T-helper 2 cell (primary cell): ENCODE measurements at regions not wholly inside any gene's neighbourhood (a gene's known extent, or its start where the extent isn't known, plus 50 kb on each side); places are given as distances from the start of the nearest gene placed in this dataset.
A peak's percentile ranks its signal among the peaks of the same experiment; 100 is the strongest.
"Not testable (repeated sequence)": the region's sequence is repeated elsewhere in the genome, so short reads cannot be mapped to it uniquely, and the experiment has no call there.

Source experiments
- DNase-seq, 5 experiments: peaks; one replicate each; pipeline versions ENCODE4 v3.0.0 to v3.0.0-alpha.2; 2012 to 2022

DNA sequence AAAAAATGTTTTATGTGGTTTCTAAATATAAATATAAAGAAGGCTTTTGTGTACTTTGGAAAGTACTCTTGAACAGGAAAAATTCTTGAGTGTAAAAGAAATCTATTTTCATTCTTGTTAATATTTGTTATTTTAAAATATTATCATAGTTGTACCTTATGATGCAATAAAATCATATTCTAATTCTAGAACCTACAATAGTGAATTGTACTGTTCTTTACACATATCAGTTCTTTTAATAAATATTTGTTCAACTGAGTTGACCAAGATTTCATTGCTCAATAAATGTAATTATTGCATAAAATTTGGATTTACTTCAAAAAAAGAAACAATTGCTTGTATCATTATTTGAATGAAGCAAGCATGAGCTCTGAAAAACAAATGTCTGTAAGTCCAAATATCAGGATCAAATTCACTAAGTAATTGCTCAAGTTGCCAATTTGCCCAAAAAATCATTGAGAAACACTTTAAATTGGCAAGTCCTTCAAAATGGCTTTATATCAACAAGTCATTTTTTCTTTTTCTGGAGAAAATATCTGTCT is 191.6 kb upstream of the SLC16A7 start:
- DNase-seq, result no peak

DNA sequence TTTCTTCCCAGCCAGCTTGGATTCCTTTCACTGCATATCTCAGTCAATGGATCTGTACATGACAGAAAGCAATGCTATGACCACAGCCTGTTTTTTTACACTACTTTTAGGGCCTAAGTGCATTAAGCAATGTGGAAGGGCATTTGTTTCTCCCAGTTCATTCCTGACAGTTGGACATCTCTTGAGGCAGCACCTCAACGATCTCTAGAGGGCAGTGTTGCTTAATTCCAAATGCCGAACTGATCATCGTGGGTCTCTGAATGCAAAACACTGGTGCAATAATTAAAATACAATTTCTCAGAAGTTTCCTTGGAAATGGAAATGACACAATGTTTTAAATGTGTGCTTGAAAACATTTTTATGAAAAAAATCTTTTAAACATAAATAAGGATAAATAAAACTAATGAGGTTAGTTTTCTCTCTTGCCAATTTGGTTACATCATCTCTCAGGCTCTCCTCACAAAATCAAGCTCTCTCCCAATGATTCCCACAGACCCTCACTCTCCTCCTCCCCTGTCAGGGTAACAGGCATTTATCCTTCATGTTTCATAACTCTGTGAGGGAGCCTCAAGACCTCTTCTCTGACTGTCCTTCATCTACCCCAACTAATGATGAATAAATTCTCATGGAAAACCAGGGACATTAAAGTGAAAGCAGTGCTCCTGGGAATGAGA is 192.4 kb upstream of the SLC16A7 start:
- peak in 1 of 5 experiments; percentile 49 for DNase-seq

DNA sequence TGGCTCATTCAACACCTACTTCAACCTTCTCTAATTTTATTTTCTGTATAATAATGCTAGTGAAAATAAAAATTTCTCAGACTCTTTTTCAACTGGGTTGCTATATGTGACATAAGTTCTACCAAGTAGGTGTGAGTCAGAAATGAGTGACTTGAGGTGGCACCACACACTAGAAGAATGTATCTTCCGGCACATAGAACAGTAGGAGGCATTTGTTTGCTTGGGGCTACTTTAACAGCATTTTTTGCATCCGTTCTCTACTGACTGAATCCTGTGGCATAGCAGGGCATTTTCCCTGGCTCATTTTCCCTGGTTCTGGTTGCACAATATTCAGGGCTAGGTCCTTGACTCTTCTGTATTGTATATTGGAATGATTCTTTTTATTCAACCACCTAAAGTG is 194.0 kb upstream of the SLC16A7 start:
- DNase-seq, result no peak

DNA sequence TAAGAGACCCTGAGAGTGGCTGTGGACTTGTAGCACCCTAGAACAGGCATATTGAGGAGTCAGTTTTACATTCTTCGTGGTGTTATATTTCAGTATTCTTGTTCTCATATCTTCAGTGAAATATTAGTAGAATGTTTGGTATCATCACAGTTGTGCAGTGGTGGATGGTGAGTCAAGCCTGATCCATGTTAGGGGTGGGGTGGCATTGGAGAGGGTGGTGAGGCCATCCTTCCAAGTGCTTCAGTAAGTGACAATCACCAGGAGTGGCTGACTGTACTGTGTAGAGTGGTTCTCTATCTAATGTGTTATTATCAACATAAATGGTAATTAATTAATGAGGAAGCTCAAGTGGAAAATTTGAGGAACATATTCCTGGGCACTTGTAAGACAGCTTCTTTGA is 197.7 kb upstream of the SLC16A7 start:
- DNase-seq, result no peak

DNA sequence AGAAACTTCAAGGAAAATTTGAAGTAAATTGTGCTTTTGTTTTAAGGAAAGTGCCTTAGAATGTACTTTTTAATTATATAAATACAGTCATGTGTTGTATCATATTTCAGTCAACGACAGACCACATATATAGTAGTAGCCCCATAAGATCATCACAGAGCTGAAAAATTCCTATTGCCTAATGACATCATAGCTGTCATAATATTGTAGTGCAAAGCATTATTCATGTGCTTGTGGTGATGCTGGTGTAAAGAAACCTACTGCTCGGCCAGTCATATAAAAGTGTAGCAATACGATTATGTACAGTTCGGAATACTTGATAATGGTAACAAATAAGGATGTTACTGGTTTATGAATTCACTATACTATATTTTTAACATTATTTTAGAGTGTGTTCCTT is 198.9 kb upstream of the SLC16A7 start:
- no peak for DNase-seq

DNA sequence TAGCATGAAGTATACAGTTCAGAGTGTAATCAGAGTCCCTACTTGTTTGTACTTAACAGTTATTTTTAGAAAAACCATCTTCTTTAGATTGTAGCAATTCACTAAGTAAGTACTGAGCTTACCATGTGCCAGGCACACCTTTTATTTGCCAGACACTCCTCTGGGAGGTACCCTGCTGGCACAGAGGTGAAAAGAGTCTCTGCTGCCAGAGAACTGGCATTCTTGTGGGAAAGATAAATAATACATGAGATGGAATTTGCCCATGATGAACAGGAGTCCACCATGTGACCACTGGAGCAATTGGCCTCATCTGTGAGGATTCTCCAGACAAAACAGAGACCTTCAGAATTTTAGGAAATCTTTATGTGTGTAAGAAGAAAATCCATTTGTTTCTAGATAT is 199.3 kb upstream of the SLC16A7 start:
- no peak for DNase-seq

DNA sequence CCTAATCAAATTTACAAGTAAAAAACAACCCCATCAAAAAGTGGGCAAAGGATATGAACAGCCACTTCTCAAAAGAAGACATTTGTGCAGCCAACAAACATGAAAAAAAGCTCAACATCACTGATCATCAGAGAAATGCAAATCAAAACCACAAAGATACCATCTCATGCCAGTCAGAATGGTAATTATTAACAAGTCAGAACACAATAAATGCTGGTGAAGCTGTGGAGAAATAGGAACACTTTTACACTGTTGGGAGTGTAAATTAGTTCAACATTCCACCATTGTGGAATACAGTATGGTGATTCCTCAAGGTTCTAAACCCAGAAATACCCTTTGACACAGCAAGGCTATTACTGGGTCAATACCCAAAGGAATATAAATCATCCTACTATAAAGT is 200.5 kb upstream of the SLC16A7 start:
- not testable (repeated sequence) for DNase-seq

DNA sequence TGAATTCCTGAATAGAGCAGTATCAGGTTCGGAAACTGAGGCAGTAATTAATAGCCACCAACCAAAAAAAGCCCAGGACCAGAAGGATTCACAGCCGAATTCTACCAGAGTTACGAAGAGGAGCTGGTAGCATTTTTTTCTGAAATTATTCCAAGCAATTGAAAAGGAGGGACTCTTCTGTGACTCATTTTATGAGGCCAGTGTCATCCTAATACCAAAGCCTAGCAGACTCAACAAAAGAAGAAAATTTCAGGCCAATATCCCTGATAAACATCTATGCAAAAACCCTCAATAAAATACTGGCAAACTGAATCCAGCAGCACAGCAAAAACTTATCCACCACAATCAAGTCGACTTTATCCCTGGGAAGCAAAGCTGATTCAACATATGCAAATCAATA is 202.3 kb upstream of the SLC16A7 start:
- no peak for DNase-seq

DNA sequence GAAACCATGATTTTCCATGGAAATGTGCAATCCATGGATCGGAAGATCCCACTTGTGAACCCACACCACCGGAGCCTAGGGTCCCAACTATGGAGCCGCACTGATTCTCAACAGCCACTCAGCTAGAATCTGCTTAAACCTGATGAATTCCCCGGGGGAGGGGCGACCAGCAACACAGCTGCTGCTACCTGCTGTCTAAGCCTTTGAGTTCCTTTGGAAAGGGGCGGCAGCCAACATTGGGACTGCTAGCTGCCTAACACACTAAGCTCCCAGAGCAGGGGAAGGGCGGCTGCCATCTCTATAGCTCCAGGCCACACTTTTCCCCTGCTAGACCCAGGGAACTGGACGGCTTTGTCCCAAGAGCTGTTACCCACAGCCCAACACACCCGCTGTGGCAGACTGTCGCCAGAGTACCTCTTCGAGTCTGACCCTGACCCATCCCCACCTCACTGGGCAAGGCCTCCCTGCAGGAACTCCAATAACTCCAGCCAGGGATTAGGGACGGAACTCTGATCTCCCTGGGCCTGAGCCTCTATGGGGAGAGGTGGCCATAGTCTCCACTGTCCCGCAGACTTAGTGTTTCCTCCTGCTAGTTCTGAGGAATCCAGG is 205.8 kb upstream of the SLC16A7 start:
- no peak for DNase-seq

DNA sequence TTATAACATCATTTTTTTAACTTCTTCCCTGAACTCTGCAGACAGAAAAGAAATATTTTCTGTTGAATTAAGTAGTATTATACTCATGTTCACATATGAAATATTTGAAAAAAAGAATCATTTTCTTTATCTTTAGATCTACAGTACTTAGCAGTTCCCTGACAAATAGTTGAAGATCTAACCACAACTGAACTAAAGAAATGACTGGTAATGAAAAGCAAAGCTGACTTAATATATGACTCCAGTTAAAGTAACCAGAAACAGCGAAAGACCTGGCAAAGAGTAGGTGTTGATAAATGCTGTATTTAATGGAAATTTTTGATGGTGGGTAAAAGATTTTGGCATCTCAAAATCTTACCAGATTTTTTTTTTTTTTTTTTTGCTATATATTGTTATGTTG is 207.1 kb upstream of the SLC16A7 start:
- peak in 1 of 5 experiments; percentile 76 for DNase-seq

DNA sequence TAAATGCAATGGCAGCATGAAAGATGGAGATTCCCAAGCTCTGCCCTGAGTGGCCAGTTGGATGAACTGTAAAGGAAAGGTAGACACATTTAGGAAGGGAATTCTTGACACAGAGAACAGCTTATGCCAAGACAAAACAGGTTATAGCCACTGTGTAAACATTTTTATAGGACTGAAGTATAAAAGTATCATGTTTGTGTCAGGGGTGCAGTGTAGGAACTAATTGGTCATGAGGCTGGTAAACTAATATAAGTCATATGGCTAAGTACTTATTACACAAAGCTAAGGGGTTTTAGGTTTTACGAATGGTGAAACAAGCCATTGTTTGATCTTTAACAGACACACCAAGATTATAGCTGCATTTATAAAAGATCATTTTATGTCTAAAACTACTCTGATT is 207.7 kb upstream of the SLC16A7 start:
- no peak for DNase-seq

DNA sequence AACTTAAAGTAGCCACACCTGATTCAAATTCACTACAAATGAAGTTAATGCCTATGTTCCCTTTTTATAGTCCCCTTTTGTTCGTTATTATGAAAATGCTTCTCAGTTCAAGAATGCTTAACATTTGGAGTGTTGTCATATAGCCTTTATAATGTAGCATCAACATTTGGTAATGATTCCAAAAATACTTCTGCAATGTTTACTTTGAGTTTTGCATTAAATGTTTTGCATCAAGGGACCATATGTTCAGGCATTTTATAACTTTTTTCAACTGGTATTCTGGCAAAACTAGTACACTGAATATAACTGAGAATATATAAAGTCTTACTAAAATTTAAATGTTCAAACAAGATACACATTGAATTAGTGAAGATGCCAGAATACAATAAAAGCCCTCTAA is 209.6 kb upstream of the SLC16A7 start:
- no peak for DNase-seq

DNA sequence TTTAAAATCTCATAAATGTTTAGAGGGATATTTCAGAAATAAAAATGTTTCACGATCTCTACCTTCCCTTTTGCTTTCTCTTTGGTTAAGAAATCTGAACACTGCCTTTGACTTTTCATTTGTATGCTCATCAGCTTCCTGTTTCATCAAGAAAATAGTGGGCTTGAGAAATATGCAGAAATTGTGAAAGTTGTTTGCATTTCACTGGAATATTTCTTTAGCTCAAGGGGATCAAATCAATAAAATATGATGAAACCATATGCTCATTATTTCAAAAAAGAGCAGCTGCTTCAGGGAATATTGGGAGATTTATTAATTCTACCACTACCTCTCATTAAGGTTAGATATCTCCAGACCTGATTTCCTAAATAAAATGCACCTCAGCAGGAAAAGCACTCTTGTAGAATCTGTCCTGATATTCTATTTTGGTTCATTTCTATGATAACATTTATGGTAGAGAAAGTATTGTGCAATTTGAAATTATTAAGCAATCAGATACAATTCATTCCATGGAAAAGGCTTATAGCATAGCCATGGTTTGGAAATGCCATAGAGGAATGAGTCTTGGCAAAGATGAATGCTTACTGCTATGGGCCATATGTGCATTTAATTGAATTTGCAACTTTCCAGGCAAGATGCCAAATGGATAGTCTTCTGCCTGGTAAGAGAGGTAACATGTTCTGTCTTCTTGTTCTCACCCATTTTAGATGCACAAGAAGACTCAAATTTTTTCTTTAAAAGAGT is 212.6 kb upstream of the SLC16A7 start:
- no peak for DNase-seq

DNA sequence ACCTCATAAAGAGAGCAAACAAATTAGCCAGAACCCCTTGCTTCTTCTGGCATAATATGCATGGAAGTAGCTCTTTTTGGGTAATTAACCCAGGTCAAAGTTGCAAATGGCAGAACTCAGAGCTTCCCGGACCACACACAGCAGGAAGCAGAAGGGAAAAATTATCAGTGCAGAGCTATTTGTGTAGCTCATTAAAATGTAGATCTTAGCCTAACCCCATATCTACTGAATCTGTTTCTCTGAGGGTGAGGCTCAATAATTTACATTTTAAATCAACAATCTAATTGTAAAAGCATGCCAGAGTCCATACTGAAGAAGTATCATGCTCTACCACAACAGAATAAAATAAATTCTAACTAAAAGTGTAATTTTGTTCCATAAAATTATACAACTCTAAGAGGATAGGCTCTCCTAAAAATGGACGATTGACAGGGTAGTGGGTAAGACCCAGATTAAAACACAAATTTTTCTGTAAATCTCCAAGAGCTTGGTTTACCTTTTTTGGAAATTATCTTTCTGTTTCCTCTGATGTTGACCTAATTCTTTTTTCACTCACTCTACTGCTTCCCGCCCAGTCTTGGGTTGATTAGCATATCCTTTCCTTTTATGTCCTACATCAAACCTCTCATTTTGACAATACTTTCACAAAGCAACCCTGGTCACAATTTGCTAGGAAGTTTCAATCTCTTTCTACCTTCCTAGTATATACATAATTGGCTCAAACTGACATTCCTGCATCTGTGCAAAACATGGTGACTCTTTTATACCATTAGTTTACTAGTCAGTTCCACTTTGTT is 213.3 kb upstream of the SLC16A7 start:
- DNase-seq, result peak in 1 of 5 experiments; percentile 23

DNA sequence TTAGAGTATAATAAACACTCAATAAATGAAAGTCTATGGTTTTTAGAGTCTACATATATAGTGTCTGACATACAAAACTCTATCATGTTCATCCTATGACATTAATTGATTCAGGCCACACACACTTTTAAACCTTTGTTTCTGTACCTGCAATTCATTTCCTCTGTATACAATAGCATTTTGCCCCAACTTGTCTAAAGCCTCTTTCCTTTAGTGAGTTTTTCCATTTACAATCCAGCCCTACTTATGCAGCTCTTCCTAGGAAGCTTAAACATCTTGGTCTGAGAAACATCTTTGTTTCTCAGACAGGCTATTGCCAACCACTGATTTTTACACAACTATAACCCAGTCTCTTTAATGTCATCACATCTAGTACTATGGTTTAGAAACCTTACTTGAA is 214.7 kb upstream of the SLC16A7 start:
- DNase-seq, result no peak

DNA sequence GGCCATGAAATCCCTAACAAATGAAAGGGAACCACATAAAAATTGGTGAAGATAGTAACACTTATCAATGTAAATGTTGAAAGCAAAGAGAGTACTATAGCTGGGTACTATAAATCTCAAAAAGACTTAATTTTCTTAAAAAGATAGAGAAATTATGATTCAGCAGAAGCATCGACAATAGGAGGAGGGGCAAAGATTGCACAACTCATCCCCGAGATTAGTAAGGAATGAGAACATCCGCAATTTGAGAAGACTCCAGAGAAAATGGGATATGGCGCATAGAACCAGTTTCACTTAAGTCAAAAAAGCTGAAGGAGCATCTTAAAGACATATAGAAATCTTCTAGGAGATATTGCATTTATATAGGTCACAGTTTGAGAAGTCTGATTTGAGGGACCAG is 220.2 kb upstream of the SLC16A7 start:
- no peak for DNase-seq

DNA sequence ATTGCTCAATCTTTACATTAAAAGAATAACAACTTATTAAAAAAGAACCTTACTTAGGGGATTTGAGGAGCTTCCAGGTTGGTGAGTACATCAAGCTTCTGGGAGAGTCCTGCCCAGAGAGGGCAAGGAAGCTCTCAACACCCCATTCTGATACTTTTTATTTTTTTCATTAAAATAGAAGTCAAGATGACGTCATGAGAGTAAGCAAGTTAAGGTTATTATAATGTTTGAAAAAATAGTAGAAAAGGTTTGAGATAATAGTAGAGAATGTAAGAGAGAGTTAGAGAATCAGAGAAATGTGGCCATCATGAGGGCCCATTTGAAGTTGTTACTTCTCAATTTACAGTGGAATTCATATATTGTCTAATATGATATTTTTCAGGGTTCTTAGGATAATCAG is 221.0 kb upstream of the SLC16A7 start:
- DNase-seq, result no peak

DNA sequence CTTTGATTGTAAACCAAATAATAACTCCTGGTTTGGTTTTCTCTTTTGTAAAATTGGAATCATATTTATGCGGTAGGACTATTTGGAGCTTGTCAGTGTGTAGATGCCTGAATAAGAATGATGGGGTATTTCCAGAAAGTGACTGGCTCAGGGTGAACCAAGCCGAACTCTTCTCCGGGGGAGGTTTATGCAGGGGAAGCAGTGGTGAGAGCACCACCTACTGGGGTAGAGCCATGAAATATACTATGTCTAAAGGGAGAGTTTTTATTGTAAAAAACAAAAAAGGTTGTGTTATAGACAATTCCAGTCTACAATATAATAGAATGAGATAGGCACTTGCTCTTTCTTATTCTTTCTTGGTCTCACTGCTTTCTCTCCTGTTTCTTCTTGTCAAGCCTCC is 222.9 kb upstream of the SLC16A7 start:
- DNase-seq, result no peak

DNA sequence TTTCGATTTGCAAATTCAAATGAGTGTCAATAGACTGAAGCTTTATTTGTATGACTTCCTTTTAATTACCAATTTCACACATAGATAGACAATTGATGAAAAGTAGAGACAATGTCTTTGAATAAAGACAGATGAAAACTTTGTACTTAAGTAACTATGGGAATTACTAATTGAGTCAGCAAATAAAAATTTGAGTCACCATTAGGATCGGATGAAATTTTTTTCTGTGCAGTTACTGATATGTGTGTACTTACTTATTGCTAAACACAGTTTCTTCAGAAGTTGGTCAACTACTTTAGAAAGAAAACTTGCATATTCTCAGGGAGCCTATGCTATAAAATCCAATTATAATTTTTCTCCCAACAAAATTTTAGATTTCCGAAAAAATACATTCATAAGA is 224.9 kb upstream of the SLC16A7 start:
- DNase-seq, result peak in 1 of 5 experiments; percentile 10

DNA sequence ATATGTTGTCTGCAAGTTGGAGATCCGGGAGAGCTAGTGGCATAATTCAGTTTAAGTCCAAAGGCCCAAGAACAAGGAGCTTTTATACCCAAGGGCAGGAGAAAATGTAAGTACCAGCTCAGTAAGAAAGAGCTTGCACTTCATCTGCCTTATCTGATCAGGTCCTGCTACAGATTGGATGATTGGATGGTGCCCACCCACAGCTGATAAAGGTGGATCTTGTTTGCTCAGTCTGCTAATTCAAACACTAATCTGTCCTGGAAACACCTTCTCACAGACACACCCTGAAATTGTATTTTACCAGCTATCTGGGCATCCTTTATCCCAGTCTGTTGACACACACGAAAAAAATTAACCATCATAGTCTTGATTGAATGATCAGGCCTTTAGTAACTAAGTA is 230.7 kb upstream of the SLC16A7 start:
- DNase-seq, result no peak

DNA sequence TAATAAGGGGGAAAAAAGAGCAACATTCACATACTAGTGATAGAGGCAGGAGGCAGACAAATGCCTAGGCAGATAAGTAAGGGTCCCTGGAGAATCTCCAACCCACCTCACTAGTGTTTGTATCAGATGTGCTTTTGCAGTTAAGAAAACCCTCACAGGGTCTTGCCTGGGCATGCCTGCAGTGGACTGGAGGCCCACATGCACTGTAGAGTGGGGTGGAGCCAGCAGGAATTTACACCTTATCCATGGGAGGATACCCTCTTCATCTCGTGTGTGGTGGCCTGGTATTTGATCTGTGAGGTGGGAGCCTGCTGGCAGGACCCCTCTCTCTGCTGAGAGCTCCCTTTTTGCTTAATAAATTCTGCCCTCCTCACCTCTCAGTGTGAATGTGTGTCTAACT is 238.0 kb upstream of the SLC16A7 start:
- no peak for DNase-seq

DNA sequence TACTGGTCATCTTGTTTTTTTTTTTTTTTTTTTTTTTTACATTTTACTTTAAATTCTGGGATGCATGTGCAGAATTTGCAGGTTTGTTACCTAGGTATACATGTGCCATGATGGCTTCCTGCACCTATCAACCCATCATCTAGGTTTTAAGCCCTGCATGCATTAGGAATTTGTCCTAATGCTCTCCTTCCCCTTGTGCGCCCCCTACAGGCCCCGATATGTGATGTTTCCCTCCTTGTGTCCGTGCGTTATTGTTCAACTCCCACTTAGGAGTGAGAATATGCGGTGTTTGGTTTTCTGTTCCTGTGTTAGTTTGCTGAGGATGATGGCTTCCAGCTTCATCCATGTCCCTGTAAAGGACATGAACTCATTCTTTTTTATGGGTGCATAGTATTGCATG is 249.6 kb upstream of the SLC16A7 start:
- DNase-seq, result not testable (repeated sequence)

DNA sequence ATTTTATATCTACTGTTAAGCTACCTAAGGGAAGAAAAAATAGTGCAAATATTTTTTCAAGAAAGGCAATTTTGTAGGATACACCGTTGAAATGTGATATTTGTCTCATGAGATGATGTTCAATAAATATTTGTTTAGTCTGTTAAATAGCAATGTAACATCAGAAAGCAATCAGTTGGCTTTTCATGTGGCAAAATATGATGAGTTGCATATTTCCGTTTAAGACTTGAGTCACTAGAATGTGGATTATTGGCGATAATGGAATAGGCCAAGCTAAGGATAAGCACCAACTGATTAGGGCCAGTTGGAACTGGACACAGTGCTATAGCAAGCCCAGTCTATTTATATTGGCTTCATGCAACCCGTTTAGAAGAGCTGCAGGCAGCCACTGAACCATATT is 250.4 kb upstream of the SLC16A7 start:
- no peak for DNase-seq
